NCI-H69 (cell line): ENCODE measurements at regions not wholly inside any gene's neighbourhood (a gene's known extent, or its start where the extent isn't known, plus 50 kb on each side); places are given as distances from the start of the nearest gene placed in this dataset.
A peak's percentile ranks its signal among the peaks of the same experiment; 100 is the strongest.
"Not testable (repeated sequence)": the region's sequence is repeated elsewhere in the genome, so short reads cannot be mapped to it uniquely, and the experiment has no call there.

Experiments
- DNase-seq: peaks from one replicate; lab custom pipeline; 2025; lab: John Stamatoyannopoulos, UW

DNA sequence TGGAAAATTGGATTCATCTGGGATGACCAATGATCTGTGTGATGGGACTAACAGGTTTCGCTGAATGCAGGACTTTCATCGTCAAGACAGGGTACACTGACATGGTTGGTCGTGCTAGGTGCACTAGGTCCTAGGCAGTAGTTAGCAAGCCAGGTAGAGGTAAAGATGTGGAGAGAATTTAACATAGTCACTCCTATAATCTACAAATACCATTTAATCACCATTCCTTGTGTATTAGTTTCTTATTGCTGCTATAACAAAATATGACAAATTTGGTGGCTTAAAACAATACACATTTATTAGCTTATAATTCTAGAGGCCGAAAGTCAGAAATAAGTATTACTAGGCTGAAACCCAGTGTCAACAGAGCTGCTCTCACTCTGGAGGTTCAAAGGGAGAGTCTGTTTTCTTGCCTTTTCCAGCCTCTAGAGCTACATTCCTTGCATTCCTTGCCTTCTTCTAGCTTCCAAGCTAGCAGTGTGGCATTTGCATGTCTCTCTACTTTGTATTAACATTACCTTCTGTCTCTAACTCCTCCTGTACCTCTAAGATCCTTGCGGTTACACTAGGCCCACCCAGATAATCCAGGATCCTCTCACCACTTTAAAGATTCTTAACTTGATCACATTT is 98.7 kb upstream of the GRIA3 start:
- no peak for DNase-seq

DNA sequence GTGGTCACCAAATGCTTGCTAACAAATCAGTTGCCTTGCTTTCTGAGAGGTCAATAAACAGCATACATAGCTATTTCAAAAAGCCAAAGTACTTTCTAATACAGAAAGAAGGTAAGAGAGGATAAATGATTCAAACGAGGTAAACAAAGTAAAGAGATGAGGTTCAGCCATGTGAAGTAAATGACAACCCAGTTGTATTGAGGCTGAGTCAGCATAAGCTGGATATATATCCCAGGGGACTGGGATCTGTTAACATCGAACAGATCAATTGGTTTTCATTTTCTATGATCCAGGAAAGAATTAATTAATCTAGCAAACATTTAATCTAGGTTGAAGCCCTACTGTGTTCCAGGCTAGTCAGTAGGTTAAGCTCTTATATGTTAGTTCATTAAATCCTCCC is 97.3 kb upstream of the GRIA3 start:
- DNase-seq: peak; percentile 19

DNA sequence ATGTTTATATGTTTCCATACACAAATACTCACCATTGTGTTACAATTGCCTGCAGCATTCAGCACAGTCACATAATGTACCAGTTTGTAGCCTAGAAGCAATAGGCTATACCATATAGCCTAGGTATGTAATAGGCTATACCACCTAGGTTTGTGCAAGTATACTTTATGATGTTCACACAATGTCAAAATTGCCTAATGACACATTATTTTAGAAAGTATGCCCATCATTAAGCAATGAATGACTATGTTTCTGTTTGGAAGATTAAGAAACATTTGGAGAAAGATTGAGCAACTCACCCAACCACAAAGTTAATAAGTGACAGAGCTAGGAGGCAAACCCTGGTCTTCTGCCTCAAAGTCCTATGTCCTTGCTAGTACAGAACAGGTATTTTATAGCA is 96.8 kb upstream of the GRIA3 start:
- DNase-seq: no peak

DNA sequence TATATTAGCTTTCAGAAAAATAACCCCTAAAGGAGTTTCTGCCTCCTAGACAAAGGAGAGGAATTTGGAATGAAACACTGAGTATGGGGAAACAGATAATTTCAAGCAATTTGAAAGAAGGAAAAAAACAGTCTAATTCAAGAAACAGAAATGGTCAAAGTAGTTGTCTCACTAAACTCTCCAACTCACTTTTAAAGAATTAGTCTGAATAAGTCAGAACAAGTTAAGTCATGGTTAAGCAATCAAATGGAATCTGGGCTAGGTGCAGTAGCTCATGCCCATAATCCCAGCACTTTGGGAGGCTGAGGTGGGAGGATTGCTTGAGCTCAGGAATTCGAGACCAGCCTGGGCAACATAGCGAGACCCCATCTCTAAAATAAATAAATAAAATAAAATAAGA is 95.7 kb upstream of the GRIA3 start:
- DNase-seq: no peak

DNA sequence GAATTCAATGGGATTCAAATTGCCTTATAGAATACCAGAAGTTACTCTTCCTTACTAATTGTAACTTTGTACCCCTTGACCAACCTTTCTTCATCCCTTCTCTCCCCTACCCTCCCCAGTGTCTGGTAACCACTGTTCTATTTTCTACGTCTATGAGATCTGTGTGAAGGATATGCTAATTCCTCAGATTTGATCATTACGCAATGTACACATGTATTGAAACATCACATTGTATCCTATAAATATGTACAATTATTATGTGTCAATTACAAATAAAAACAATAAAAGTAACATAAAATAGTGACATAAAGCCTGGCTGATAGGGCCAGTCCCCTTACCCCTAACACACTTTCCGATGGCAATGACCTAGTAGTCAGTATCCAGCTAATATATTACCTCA is 95.1 kb upstream of the GRIA3 start:
- no peak for DNase-seq

DNA sequence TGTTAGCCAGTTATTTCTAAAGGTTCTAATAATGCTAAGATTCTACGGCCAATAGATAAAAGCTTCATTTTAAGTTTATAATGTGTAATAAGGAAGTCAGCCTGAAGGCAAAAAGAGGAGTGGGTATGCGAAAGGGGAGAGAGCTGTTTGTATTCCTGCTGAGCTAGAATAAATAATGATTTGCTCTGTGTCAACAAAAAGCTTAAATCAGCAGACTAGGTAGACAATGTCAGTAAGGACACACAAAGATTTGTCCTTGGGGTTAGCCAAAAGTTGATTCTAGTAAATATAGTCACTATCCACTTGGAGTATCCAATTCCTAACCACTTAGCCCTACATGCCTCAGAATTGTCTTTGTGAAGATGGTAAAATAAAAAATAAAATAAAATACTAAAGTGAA is 90.3 kb upstream of the GRIA3 start:
- peak; percentile 86 for DNase-seq

DNA sequence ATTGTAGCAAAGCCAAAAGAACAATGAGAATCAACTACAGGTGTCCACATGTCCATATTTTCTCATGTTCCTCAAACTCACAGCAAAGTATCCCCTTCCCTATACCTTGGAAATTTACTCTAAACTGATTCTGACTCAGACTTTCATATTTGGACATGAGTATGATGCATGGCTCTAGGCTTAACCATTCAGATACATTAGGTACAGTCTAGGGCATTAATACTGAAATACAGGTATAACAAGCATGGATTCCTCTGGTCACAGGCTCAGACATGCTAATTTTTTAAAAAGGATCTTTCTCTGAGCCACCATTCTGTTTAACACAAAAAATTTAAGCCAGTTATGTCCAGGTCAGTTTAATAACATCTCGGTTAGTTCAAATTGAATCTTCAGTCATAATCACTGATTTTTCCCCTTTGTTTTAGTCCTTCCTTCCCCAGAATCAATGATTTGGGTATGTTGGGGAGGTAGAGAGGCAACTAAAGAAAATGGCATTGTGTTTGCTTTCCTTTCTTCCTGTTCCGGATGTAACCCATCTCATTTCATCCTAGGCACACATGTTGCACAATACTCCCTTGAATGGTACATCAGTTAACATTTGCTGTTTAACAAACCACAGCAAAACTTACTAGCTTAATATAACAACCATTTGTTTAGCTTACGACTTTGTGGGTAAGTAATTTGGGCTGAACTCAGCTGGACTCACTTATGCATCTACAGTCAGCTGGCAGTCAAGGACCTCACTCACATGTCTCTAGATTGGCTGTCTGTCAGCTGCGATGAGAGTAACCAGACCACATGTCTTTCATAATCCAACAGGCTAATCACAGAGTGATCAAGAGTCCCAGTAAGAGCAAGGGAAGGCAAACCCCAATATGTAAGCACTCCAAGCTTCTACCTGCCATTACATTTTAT is 75.3 kb upstream of the GRIA3 start:
- DNase-seq: no peak

DNA sequence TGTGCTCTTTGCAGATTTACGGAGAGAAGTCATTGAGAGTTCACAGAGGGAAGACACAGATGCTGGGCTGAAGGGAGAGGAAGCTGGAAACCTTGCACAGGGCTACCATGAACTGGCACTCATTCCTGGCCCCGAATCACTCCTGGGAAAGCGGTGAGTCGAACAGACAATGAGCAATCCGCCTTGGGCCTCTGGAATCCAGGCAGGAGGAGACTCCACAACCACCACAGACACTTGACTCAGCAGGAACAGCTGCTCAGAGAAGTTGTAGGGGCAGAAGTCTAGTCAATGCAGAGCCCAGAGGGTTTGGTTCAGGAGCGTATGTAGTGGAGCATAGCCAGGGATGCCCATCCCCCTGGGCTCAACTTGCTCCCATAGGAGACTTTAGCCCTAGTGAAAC is 62.8 kb upstream of the GRIA3 start:
- DNase-seq: no peak

DNA sequence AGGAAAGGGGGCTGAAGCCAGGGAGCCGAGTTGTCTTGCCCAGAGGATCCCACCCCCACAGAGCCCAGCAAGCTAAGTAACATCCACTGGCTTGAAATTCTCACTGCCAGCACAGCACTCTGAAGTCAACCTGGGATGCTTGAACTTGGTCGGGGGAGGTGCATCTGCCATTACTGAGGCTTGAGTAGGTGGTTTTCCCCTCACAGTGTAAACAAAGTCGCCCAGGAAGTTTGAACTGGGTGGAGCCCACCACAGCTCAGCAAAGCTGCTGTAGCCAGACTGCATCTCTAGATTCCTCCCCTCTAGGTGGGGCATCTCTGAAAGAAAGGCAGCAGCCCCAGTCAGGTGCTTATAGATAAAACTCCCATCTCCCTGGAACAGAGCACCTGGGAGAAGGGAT is 54.3 kb upstream of the GRIA3 start:
- DNase-seq: not testable (repeated sequence)
